Neutrophil (primary cell): ENCODE measurements at regions not wholly inside any gene's neighbourhood (a gene's known extent, or its start where the extent isn't known, plus 50 kb on each side); places are given as distances from the start of the nearest gene placed in this dataset.

ENCODE experiments used
- H3K27ac ChIP-seq: fragments of 200-600 bp; sonication (generic); 2 replicates; pipeline ENCODE4 v1.5.1; 2016; ENCODE audit warnings: mild to moderate bottlenecking, moderate library complexity
- H3K27me3 ChIP-seq: fragments of 200-600 bp; sonication (generic); 2 replicates; pipeline ENCODE4 v1.6.0; 2016; ENCODE audit warnings: mild to moderate bottlenecking
- H3K36me3 ChIP-seq: fragments of 200-600 bp; sonication (generic); 2 replicates; pipeline ENCODE4 v1.5.1; 2017
- H3K4me1 ChIP-seq, 2 experiments: fragments of 200-600 bp in 1 of 2; sonication (generic) in 1 of 2; 1 replicate in 1 of 2; 2 replicates in 1 of 2; pipeline versions ENCODE4 v1.5.1 to v1.6.1; 2013 to 2016; ENCODE audit warnings: low read depth in 1 of 2, low read length in 1 of 2, mild to moderate bottlenecking in 1 of 2, moderate library complexity in 1 of 2; ENCODE audit not compliant: control insufficient read depth in 1 of 2, insufficient read depth in 1 of 2
- H3K4me3 ChIP-seq, 2 experiments: fragments of 200-600 bp in 1 of 2; sonication (generic) in 1 of 2; 1 replicate in 1 of 2; 2 replicates in 1 of 2; pipeline ENCODE4 v1.5.1; 2013 to 2016; ENCODE audit warnings: low read depth in 1 of 2, low read length in 1 of 2, mild to moderate bottlenecking in 1 of 2, moderate library complexity in 1 of 2
- H3K9me3 ChIP-seq: fragments of 200-600 bp; sonication (generic); 2 replicates; pipeline ENCODE4 v1.5.1; 2016
- TF ChIP-seq, protein P1 (sequence below): fragments of 200-600 bp; sonication (generic); IDR thresholded peaks from 2 replicates; pipeline ENCODE4 v1.5.1; 2016; ENCODE audit warnings: antibody characterized with exemption

DNA sequence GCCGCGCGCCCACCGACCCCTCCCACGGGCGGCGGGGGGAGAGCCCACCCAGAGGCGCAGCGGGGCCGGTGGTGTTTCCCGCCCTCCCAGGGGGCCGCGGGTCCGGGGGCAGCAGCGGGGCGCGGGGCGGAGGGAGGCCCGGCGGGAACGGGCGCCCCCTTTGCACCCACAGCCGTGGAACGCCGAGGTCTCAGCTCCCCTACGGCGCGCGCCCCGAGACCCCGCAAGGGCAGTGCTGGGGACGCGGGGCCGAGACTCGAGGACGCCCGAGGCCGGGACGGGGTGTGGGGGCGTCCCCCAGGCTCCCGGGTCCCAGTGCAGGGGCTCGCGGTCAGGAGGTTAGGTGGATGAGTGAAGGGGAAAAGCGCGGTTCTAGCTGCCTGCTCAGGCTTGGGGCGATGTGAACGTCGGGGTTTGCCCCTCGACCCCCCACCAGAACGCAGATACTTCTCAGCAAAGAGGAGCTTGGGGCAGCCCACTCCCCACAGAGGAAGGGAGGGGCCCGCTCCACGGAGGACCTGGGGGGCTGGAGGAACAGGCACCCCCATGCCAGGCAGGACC, 65.5 kb upstream of the BHLHE23 start:
- Histone ChIP-seq H3K36me3 (no peaks in the 10 kb centered on the region), H3K9me3 (no peaks in the 10 kb centered on the region), H3K4me3 (no peak overlapping the region), H3K27ac (no peak overlapping the region), H3K4me1 (no peaks in the 10 kb centered on the region), H3K27me3 (peaks cover 66% of the 10 kb centered on the region)
- TF ChIP-seq, protein P1, sequence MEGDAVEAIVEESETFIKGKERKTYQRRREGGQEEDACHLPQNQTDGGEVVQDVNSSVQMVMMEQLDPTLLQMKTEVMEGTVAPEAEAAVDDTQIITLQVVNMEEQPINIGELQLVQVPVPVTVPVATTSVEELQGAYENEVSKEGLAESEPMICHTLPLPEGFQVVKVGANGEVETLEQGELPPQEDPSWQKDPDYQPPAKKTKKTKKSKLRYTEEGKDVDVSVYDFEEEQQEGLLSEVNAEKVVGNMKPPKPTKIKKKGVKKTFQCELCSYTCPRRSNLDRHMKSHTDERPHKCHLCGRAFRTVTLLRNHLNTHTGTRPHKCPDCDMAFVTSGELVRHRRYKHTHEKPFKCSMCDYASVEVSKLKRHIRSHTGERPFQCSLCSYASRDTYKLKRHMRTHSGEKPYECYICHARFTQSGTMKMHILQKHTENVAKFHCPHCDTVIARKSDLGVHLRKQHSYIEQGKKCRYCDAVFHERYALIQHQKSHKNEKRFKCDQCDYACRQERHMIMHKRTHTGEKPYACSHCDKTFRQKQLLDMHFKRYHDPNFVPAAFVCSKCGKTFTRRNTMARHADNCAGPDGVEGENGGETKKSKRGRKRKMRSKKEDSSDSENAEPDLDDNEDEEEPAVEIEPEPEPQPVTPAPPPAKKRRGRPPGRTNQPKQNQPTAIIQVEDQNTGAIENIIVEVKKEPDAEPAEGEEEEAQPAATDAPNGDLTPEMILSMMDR, result no peak

DNA sequence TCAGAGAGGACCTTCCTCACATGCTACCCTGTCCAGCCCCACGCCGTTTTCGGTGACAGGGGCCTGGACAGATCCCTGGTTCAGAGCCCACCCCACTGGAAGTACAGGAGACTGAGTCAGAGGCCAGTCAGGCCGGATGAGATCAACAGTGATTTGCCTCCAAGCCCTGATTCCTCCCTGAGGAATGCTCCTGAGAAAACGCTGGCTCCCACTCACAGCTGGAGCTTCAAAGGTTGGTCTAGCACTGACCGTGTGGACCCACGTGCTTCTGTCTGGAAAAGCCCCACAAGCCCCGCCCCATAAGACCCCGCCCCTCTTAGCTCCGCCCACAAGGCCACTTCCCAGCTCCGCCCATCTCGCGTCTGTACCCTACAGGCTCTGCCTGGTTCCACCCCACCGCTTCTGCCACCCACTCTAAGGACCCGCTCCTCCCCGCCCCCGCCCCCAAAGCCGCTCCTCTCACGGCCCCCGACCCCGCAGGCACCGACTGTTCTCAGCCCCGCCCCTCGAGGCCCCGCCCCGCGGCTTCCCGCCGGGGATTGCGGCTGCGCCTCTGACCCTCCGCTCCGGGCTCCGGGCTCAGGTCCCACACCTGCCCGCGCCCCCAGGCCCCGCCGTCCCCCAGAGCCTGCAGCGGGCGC, 64.9 kb upstream of the BHLHE23 start:
- H3K4me1 ChIP-seq, result no peaks in the 10 kb centered on the region
- H3K27me3 ChIP-seq, result peaks cover 66% of the 10 kb centered on the region
- no peak overlapping the region for H3K27ac ChIP-seq
- TF ChIP-seq, protein P1, result no peak
- no peak overlapping the region for H3K4me3 ChIP-seq
- no peaks in the 10 kb centered on the region for H3K36me3 ChIP-seq
- no peaks in the 10 kb centered on the region for H3K9me3 ChIP-seq

- peaks cover 66% of the 10 kb centered on the region for H3K27me3 ChIP-seq
- H3K27ac ChIP-seq, result no peak overlapping the region
- no peaks in the 10 kb centered on the region for H3K9me3 ChIP-seq
- no peaks in the 10 kb centered on the region for H3K36me3 ChIP-seq
- no peaks in the 10 kb centered on the region for H3K4me1 ChIP-seq
- H3K4me3 ChIP-seq, result no peak overlapping the region
- TF ChIP-seq, protein P1, result no peak
These were observed 64.2 kb upstream of the BHLHE23 start for GRCh38 chr20:63070771-63071540.

GRCh38 chr20:63070301-63070625, 63.5 kb upstream of the BHLHE23 start:
- no peaks in the 10 kb centered on the region for H3K36me3 ChIP-seq
- no peaks in the 10 kb centered on the region for H3K4me1 ChIP-seq
- H3K27ac ChIP-seq, result no peak overlapping the region
- H3K27me3 ChIP-seq, result peaks cover 66% of the 10 kb centered on the region
- no peak overlapping the region for H3K4me3 ChIP-seq
- H3K9me3 ChIP-seq, result no peaks in the 10 kb centered on the region
- TF ChIP-seq, protein P1, result no peak

GRCh38 chr20:63068711-63069367, 62.1 kb upstream of the BHLHE23 start:
- no peaks in the 10 kb centered on the region for H3K4me1 ChIP-seq
- H3K9me3 ChIP-seq, result no peaks in the 10 kb centered on the region
- no peaks in the 10 kb centered on the region for H3K36me3 ChIP-seq
- TF ChIP-seq, protein P1, result no peak
- no peak overlapping the region for H3K4me3 ChIP-seq
- peaks cover 53% of the 10 kb centered on the region for H3K27me3 ChIP-seq
- H3K27ac ChIP-seq, result no peak overlapping the region
